ENCODE measurements at regions not wholly inside any gene's neighbourhood (a gene's known extent, or its start where the extent isn't known, plus 50 kb on each side); places are given as distances from the start of the nearest gene placed in this dataset.

GRCh38 chr9:78939311-78940065 is 632.3 kb upstream of the TLE4 start:
- TF ChIP-seq CTCF (IDR thresholded peaks at IDR 0.05; ENCODE audit: low read length): no peak
- TF ChIP-seq EZH2 (optimal IDR thresholded peaks at IDR 0.05; ENCODE audit: low read depth, low read length): no peak
- TF ChIP-seq EZH2phosphoT487 (IDR thresholded peaks at IDR 0.05; ENCODE audit: low read length): no peak
